H1 (cell line): ENCODE measurements at regions not wholly inside any gene's neighbourhood (a gene's known extent, or its start where the extent isn't known, plus 50 kb on each side); places are given as distances from the start of the nearest gene placed in this dataset.

Experiments used
- CTCF ChIA-PET: fragments of 300-600 bp; sonication (Branson Sonifier 250); formaldehyde crosslinking; loops from one replicate; lab custom pipeline; 2021; ENCODE audit not compliant: partially characterized antibody; lab: Charles Lee
- POLR2A ChIA-PET: fragments of 300-600 bp; sonication (Branson Sonifier 250); formaldehyde crosslinking; loops from one replicate; lab custom pipeline; 2021; ENCODE audit warnings: inconsistent platforms; ENCODE audit not compliant: partially characterized antibody; lab: Charles Lee
- DNase-seq, 2 experiments: peaks; one replicate each; pipeline versions ENCODE4 v3.0.0 to v3.0.0-alpha.2; 2010 to 2022; ENCODE audit warnings: low spot score in 2 of 2, low read depth in 1 of 2, mixed read lengths in 1 of 2
- FAIRE-seq: peaks from 2 replicates; lab custom pipeline; 2011; peaks lifted over from hg19 to GRCh38; lab: Jason Lieb, UNC
- H2AFZ ChIP-seq: 2 replicates; pipeline ENCODE4 v1.8.1; 2012; ENCODE audit warnings: low read length, inconsistent platforms
- H2AK5ac ChIP-seq: 2 replicates; pipeline ENCODE4 v1.6.1; 2013; ENCODE audit warnings: low read depth, low read length
- H2BK120ac ChIP-seq: replicated peaks from 2 replicates; pipeline ENCODE3; 2013; ENCODE audit warnings: low read depth, low read length, inconsistent platforms
- H2BK12ac ChIP-seq: 2 replicates; pipeline ENCODE4 v1.6.1; 2013; ENCODE audit warnings: low read depth, low read length
- H2BK15ac ChIP-seq: 2 replicates; pipeline ENCODE4 v1.6.1; 2013; ENCODE audit warnings: low read length
- H2BK20ac ChIP-seq: 2 replicates; pipeline ENCODE4 v1.6.1; 2013; ENCODE audit warnings: low read length
- H2BK5ac ChIP-seq: 2 replicates; pipeline ENCODE4 v1.6.1; 2013; ENCODE audit warnings: low read depth, low read length
- H3K14ac ChIP-seq: 2 replicates; pipeline ENCODE4 v1.6.1; 2013; ENCODE audit warnings: inconsistent platforms; ENCODE audit not compliant: insufficient read length
- H3K18ac ChIP-seq: 2 replicates; pipeline ENCODE4 v1.6.1; 2013; ENCODE audit warnings: low read length; ENCODE audit errors: extremely low read depth
- H3K23ac ChIP-seq: 2 replicates; pipeline ENCODE4 v1.6.1; 2013; ENCODE audit warnings: inconsistent platforms; ENCODE audit not compliant: insufficient read length
- H3K23me2 ChIP-seq: 2 replicates; pipeline ENCODE4 v1.6.1; 2013; ENCODE audit warnings: low read depth, low read length
- H3K27ac ChIP-seq: 2 replicates; pipeline ENCODE4 v1.6.1; 2011; ENCODE audit warnings: low read depth, low read length, inconsistent platforms
- H3K27me3 ChIP-seq, 4 experiments: replicated peaks in 1 of 4; 1 replicate in 1 of 4; 2 replicates in 3 of 4; pipeline versions ENCODE4 v1.6.1 to v1.8.1; 2011 to 2013; ENCODE audit warnings: low read length in 3 of 4, mild to moderate bottlenecking in 3 of 4, inconsistent platforms in 2 of 4, mixed read lengths in 2 of 4, moderate library complexity in 1 of 4; ENCODE audit not compliant: control insufficient read depth in 3 of 4, insufficient read depth in 3 of 4; ENCODE audit errors: extremely low read depth in 1 of 4
- H3K36me3 ChIP-seq, 4 experiments: 2 replicates each; pipeline versions ENCODE4 v1.6.1 to v1.8.1; 2011 to 2013; ENCODE audit warnings: mild to moderate bottlenecking in 4 of 4, low read length in 3 of 4, moderate library complexity in 2 of 4, control low read depth in 1 of 4, inconsistent platforms in 1 of 4; ENCODE audit not compliant: insufficient read depth in 4 of 4, control insufficient read depth in 2 of 4
- H3K4ac ChIP-seq: replicated peaks from 2 replicates; pipeline ENCODE3; 2013; ENCODE audit warnings: low read length, low read depth, mixed read lengths, inconsistent platforms; ENCODE audit not compliant: insufficient read length
- H3K4me1 ChIP-seq, 4 experiments: replicated peaks in 1 of 4; 1 replicate in 1 of 4; 2 replicates in 3 of 4; pipeline versions ENCODE4 v1.6.1 to v1.8.1; 2011 to 2013; ENCODE audit warnings: low read length in 3 of 4, inconsistent platforms in 2 of 4, mixed read lengths in 1 of 4; ENCODE audit not compliant: insufficient read depth in 4 of 4, control insufficient read depth in 3 of 4
- H3K4me2 ChIP-seq, 2 experiments: 2 replicates each; pipeline versions ENCODE4 v1.6.1 to v1.8.1; 2011 to 2013; ENCODE audit warnings: low read depth in 2 of 2, low read length in 2 of 2, control low read depth in 1 of 2, inconsistent platforms in 1 of 2, mild to moderate bottlenecking in 1 of 2; ENCODE audit not compliant: insufficient read depth in 1 of 2
- H3K4me3 ChIP-seq, 4 experiments: fragments of 200-600, 300-600 bp in 1 of 4; sonication (generic), shearing (Covaris generic), sonication (Bioruptor Twin) in 1 of 4; 2 replicates each; pipeline versions ENCODE4 v1.5.1 to v1.8.1; 2011 to 2016; ENCODE audit warnings: low read length in 4 of 4, low read depth in 3 of 4, control low read depth in 2 of 4, inconsistent platforms in 2 of 4, mild to moderate bottlenecking in 2 of 4, mixed read lengths in 1 of 4, moderate library complexity in 1 of 4; ENCODE audit not compliant: insufficient read depth in 2 of 4; ENCODE audit errors: extremely low read depth in 1 of 4
- H3K56ac ChIP-seq: replicated peaks from 2 replicates; pipeline ENCODE3; 2013; ENCODE audit warnings: low read depth, mild to moderate bottlenecking, mixed read lengths, low read length, inconsistent platforms; ENCODE audit not compliant: insufficient read length
- H3K79me1 ChIP-seq: 2 replicates; pipeline ENCODE4 v1.6.1; 2013; ENCODE audit warnings: low read depth, low read length, control low read depth
- H3K79me2 ChIP-seq, 2 experiments: 2 replicates each; pipeline versions ENCODE4 v1.6.1 to v1.8.1; 2012 to 2013; ENCODE audit warnings: low read length in 2 of 2, mild to moderate bottlenecking in 2 of 2, inconsistent platforms in 1 of 2; ENCODE audit not compliant: insufficient read depth in 2 of 2, control insufficient read depth in 1 of 2
- H3K9ac ChIP-seq, 4 experiments: replicated peaks in 1 of 4; 1 replicate in 1 of 4; 2 replicates in 3 of 4; pipeline versions ENCODE4 v1.6.1 to v1.8.1; 2011 to 2013; ENCODE audit warnings: low read depth in 3 of 4, low read length in 3 of 4, control low read depth in 2 of 4, mild to moderate bottlenecking in 2 of 4, moderate library complexity in 2 of 4, inconsistent platforms in 1 of 4; ENCODE audit errors: extremely low read depth in 1 of 4
- H3K9me3 ChIP-seq, 2 experiments: 2 replicates each; pipeline versions ENCODE4 v1.6.1 to v1.8.1; 2012 to 2013; ENCODE audit warnings: mild to moderate bottlenecking in 2 of 2, moderate library complexity in 2 of 2, control low read depth in 1 of 2, inconsistent platforms in 1 of 2, low read depth in 1 of 2, low read length in 1 of 2, mixed read lengths in 1 of 2; ENCODE audit not compliant: insufficient read depth in 2 of 2
- H4K20me1 ChIP-seq, 2 experiments: replicated peaks in 1 of 2; 2 replicates each; pipeline versions ENCODE3 to v1.8.1; 2011 to 2013; ENCODE audit warnings: inconsistent platforms in 2 of 2, low read length in 2 of 2, mild to moderate bottlenecking in 1 of 2; ENCODE audit not compliant: insufficient read depth in 2 of 2, control insufficient read depth in 1 of 2
- H4K5ac ChIP-seq: 2 replicates; pipeline ENCODE4 v1.6.1; 2013; ENCODE audit warnings: low read length, low read depth, mixed read lengths, inconsistent platforms; ENCODE audit not compliant: insufficient read length
- H4K8ac ChIP-seq: 2 replicates; pipeline ENCODE4 v1.8.0; 2013; ENCODE audit warnings: mild to moderate bottlenecking, moderate library complexity, low read length, inconsistent platforms; ENCODE audit not compliant: insufficient read depth; ENCODE audit errors: extremely low read depth
- H4K91ac ChIP-seq: replicated peaks from 2 replicates; pipeline ENCODE3; 2013; ENCODE audit warnings: low read length, mixed read lengths, inconsistent platforms; ENCODE audit not compliant: insufficient read length
- ASH2L ChIP-seq: fragments of 200-600, 300-600 bp; sonication (generic); IDR thresholded peaks from one replicate; pipeline ENCODE4 v1.7.1; 2017; ENCODE audit warnings: low read length
- CHD1 ChIP-seq: IDR thresholded peaks from 2 replicates; pipeline ENCODE4 v1.6.1; 2012; ENCODE audit warnings: low read depth, low read length, improper control_type of control experiment
- CREB1 ChIP-seq: IDR thresholded peaks from 2 replicates; pipeline ENCODE4 v1.6.1; 2012; ENCODE audit warnings: inconsistent platforms
- CTBP2 ChIP-seq: IDR thresholded peaks from 2 replicates; pipeline ENCODE4 v1.7.0; 2011; ENCODE audit warnings: borderline replicate concordance, mild to moderate bottlenecking, moderate library complexity, mixed read lengths, low read length; ENCODE audit not compliant: insufficient read depth, insufficient read length
- FOSL1 ChIP-seq: IDR thresholded peaks from 2 replicates; pipeline ENCODE4 v1.6.1; 2011; ENCODE audit warnings: mild to moderate bottlenecking, low read depth, low read length, moderate library complexity; ENCODE audit not compliant: insufficient read depth
- GABPA ChIP-seq: IDR thresholded peaks from 2 replicates; pipeline ENCODE4 v1.6.1; 2011; ENCODE audit warnings: mild to moderate bottlenecking, low read length, moderate library complexity, borderline replicate concordance; ENCODE audit not compliant: insufficient read depth
- GTF2F1 ChIP-seq: IDR thresholded peaks from 2 replicates; pipeline ENCODE4 v1.6.1; 2012; ENCODE audit warnings: low read depth, low read length, improper control_type of control experiment, borderline replicate concordance
- HDAC6 ChIP-seq: IDR thresholded peaks from one replicate; pipeline ENCODE4 v1.7.1; 2012; ENCODE audit warnings: low read depth, mild to moderate bottlenecking, inconsistent platforms, low read length, moderate library complexity
- MAX ChIP-seq: IDR thresholded peaks from 2 replicates; pipeline ENCODE4 v1.6.1; 2012; ENCODE audit warnings: inconsistent platforms
- NANOG ChIP-seq: IDR thresholded peaks from 2 replicates; pipeline ENCODE4 v1.6.1; 2011; ENCODE audit warnings: low read length, low read depth, mild to moderate bottlenecking, inconsistent platforms; ENCODE audit not compliant: insufficient read depth, poor library complexity, severe bottlenecking
- NRF1 ChIP-seq: IDR thresholded peaks from 2 replicates; pipeline ENCODE4 v1.6.1; 2011; ENCODE audit warnings: mild to moderate bottlenecking, low read depth, low read length, improper control_type of control experiment
- SAP30 ChIP-seq: fragments of 300-600 bp; sonication (generic); IDR thresholded peaks from 2 replicates; pipeline ENCODE4 v1.7.1; 2012; ENCODE audit warnings: low read length, moderate library complexity, mild to moderate bottlenecking, inconsistent platforms; ENCODE audit not compliant: insufficient read depth, insufficient replicate concordance
- SP1 ChIP-seq: IDR thresholded peaks from 2 replicates; pipeline ENCODE4 v1.6.1; 2011; ENCODE audit warnings: low read depth, low read length
- SRF ChIP-seq: IDR thresholded peaks from 2 replicates; pipeline ENCODE4 v1.6.1; 2011; ENCODE audit warnings: mild to moderate bottlenecking, low read depth, low read length, moderate library complexity
- TCF12 ChIP-seq: IDR thresholded peaks from 2 replicates; pipeline ENCODE4 v1.6.1; 2011; ENCODE audit warnings: low read depth, mild to moderate bottlenecking, low read length
- ZNF274 ChIP-seq: IDR thresholded peaks from 2 replicates; pipeline ENCODE4 v1.7.0; 2012; ENCODE audit warnings: low read length, borderline replicate concordance; ENCODE audit errors: extremely low read depth
- WGBS, 2 experiments: shearing (Covaris generic) in 1 of 2; methylation state at CpG; one replicate each; pipeline versions ENCODE4 v1.1.6 to v1.1.7; 2013 to 2015; ENCODE audit warnings: low lambda C conversion rate in 2 of 2, mixed read lengths in 2 of 2, inconsistent platforms in 1 of 2, low coverage in 1 of 2, missing lambda C conversion rate in 1 of 2; ENCODE audit not compliant: insufficient replicate concordance in 2 of 2, insufficient coverage in 1 of 2, insufficient read length in 1 of 2; ENCODE audit errors: extremely low coverage in 1 of 2, missing lambda C conversion rate in 1 of 2; 5-methylcytosine and 5-hydroxymethylcytosine counted together

- Histone ChIP-seq H4K91ac (no peak overlapping the region), H3K27ac (no peak overlapping the region), H2BK5ac (no peak overlapping the region), H2BK12ac (no peak overlapping the region), H3K9ac (no peak overlapping the region), H3K27me3 (no peaks in the 10 kb centered on the region), H3K4ac (no peak overlapping the region), H2AK5ac (no peak overlapping the region), H4K8ac (no peak overlapping the region), H3K23me2 (no peaks in the 10 kb centered on the region), H3K4me2 (no peak overlapping the region), H2BK120ac (no peak overlapping the region), H3K56ac (no peak overlapping the region), H2AFZ (no peak overlapping the region), H3K79me1 (no peaks in the 10 kb centered on the region), H3K18ac (no peak overlapping the region), H3K4me3 (no peak overlapping the region), H3K23ac (no peak overlapping the region), H4K20me1 (no peaks in the 10 kb centered on the region), H3K4me1 (no peaks in the 10 kb centered on the region; a peak in 1 of 7 replicates), H3K14ac (no peak overlapping the region), H3K79me2 (no peaks in the 10 kb centered on the region), H4K5ac (no peak overlapping the region), H3K36me3 (no peaks in the 10 kb centered on the region), H2BK15ac (no peak overlapping the region), H2BK20ac (no peak overlapping the region), H3K9me3 (peaks cover 3% of the 10 kb centered on the region in 2 experiments; a peak in 2 of 4 replicates)
- ChIA-PET POLR2A (no interaction called here), CTCF (interaction anchor here (1.3 kb wide), 1 partner anchor 55 kb away, joined by 4 read pairs; no protein-coding TSS in a partner anchor)
- WGBS, 2 experiments = 90% methylated on average over 6 of the region's 6 CpGs; no CpG with 5 or more reads in 1 of the 2 experiments
- DNase-seq (no peak), FAIRE-seq (no peak)
- no peak for TF ChIP-seq SP1
- no peak for TF ChIP-seq CREB1
- no peak for TF ChIP-seq HDAC6
- TF ChIP-seq ASH2L = no peak
- no peak for TF ChIP-seq GTF2F1
- TF ChIP-seq NANOG = no peak
- TF ChIP-seq SAP30 = no peak
- TF ChIP-seq SRF = no peak
- TF ChIP-seq FOSL1 = no peak
- TF ChIP-seq TCF12 = no peak
- no peak for TF ChIP-seq CHD1
- TF ChIP-seq GABPA = no peak
- no peak for TF ChIP-seq NRF1
- no peak for TF ChIP-seq MAX
- no peak for TF ChIP-seq ZNF274
- no peak for TF ChIP-seq CTBP2
Measured at GRCh38 chr18:76203552-76203951, 291.5 kb downstream of the ZNF516 start.
